Activated CD4-positive, alpha-beta T cell treated with anti-CD3 and anti-CD28 coated beads, Interleukin-2, amount 50 U/mL, for 48 hours (primary cell): ENCODE measurements at regions not wholly inside any gene's neighbourhood (a gene's known extent, or its start where the extent isn't known, plus 50 kb on each side); places are given as distances from the start of the nearest gene placed in this dataset.
A peak's percentile ranks its signal among the peaks of the same experiment; 100 is the strongest.
"Not testable (repeated sequence)": the region's sequence is repeated elsewhere in the genome, so short reads cannot be mapped to it uniquely, and the experiment has no call there.

Experiments used
- DNase-seq, 2 experiments: peaks; one replicate each; pipeline ENCODE4 v3.0.0-alpha.2; 2020

- DNase-seq: no peak
Measured at GRCh38 chr6:137625100-137625661, 131.0 kb upstream of the OLIG3 start.

GRCh38 chr6:137625808-137626207, 131.6 kb upstream of the OLIG3 start:
- no peak for DNase-seq

GRCh38 chr6:137630666-137631065, 136.5 kb upstream of the OLIG3 start:
- DNase-seq: no peak

- no peak for DNase-seq
Measured at GRCh38 chr6:137631323-137631722, 137.1 kb upstream of the OLIG3 start.

GRCh38 chr6:137634177-137634576, 140.0 kb upstream of the OLIG3 start:
- DNase-seq: not testable (repeated sequence)

GRCh38 chr6:137637121-137637520, 142.9 kb upstream of the OLIG3 start:
- no peak for DNase-seq

GRCh38 chr6:137638926-137639706, 144.9 kb upstream of the OLIG3 start:
- no peak for DNase-seq

GRCh38 chr6:137640086-137640485, 145.9 kb upstream of the OLIG3 start:
- no peak for DNase-seq

GRCh38 chr6:137641474-137642077, 147.4 kb upstream of the OLIG3 start:
- DNase-seq: peak; percentile 58 to 67

GRCh38 chr6:137643210-137643609, 149.0 kb upstream of the OLIG3 start:
- DNase-seq: not testable (repeated sequence)

- DNase-seq: not testable (repeated sequence)
Measured at GRCh38 chr6:137643644-137644043, 149.4 kb upstream of the OLIG3 start.

GRCh38 chr6:137645850-137646249, 151.7 kb upstream of the OLIG3 start:
- no peak for DNase-seq

- no peak for DNase-seq
Measured at GRCh38 chr6:137646484-137646883, 152.3 kb upstream of the OLIG3 start.

- DNase-seq: no peak
Measured at GRCh38 chr6:137647762-137648447, 153.7 kb upstream of the OLIG3 start.

- DNase-seq: no peak
Measured at GRCh38 chr6:137650720-137651119, 156.5 kb upstream of the OLIG3 start.

GRCh38 chr6:137651178-137651577, 157.0 kb upstream of the OLIG3 start:
- no peak for DNase-seq

GRCh38 chr6:137651591-137652335, 157.6 kb upstream of the OLIG3 start:
- no peak for DNase-seq

- no peak for DNase-seq
Measured at GRCh38 chr6:137652961-137653705, 158.9 kb upstream of the OLIG3 start.

GRCh38 chr6:137653706-137654059, 159.5 kb upstream of the OLIG3 start:
- no peak for DNase-seq

GRCh38 chr6:137654365-137654981, 160.3 kb upstream of the OLIG3 start:
- DNase-seq: no peak

GRCh38 chr6:137655291-137655690, 161.1 kb upstream of the OLIG3 start:
- DNase-seq: no peak

GRCh38 chr6:137656735-137657134, 162.5 kb upstream of the OLIG3 start:
- no peak for DNase-seq
